ENCODE measurements at regions not wholly inside any gene's neighbourhood (a gene's known extent, or its start where the extent isn't known, plus 50 kb on each side); places are given as distances from the start of the nearest gene placed in this dataset.
"Not testable (repeated sequence)": the region's sequence is repeated elsewhere in the genome, so short reads cannot be mapped to it uniquely, and the experiment has no call there.

DNA sequence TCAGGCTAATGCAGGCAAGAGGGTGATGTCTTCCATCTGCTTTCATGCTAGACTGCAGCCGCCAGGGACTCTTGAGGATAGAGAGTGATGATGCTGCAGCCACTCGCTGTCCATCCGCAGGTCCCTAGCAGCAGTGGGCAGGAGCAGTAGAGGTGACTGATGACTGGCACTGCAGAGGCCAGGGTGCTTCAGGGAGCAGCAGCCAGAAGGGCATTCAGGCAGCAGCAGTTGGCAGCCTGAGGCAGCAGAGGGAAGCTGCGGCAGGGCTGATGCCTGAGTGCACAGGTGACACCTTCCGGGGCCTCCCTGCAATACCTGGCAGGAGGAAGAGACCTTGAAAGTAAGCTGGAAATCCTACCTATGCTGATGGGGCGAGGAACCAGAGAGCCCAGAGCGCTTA, 214.2 kb downstream of the ICOS start:
- H3K27ac ChIP-seq (ENCODE audit: low read depth, low read length), result no peak overlapping the region

DNA sequence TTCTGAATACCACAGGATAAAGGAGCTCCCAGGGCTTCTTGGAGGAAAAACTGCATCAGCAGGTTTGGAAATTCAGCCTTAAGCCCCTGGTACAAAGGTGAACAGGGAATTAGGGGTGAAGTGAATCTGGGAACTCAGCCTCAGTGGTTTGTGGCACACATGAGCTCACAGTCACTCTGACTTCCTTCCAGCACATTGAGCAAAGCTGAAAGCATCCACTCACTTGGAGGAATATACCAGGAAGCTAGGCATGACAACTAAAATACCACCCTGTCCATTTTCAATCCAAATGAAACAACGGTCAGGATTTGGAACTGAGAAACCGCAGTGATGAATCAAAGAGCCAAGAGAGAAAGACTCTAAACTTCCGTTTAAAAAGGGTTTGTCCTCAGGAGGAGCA, 216.1 kb downstream of the ICOS start:
- Histone ChIP-seq H3K4me1 (ENCODE audit: control insufficient read depth in 5 of 5, insufficient read depth in 5 of 5, low read length in 5 of 5) (peaks cover 0 to 10% (median 4%) of the 10 kb centered on the region in 5 donors), H3K27ac (ENCODE audit: low read depth, low read length) (no peak overlapping the region), H3K27me3 (ENCODE audit: control insufficient read depth in 5 of 5, insufficient read depth in 4 of 5, low read length in 5 of 5) (peaks cover 0 to 4% (median 0%) of the 10 kb centered on the region in 5 donors), H3K4me3 (ENCODE audit: low read depth in 1 of 5, low read length in 5 of 5) (no peak overlapping the region), H3K36me3 (ENCODE audit: control insufficient read depth in 5 of 5, insufficient read depth in 5 of 5, low read length in 5 of 5) (no peaks in the 10 kb centered on the region), H3K9ac (ENCODE audit: low read length in 5 of 5) (no peak overlapping the region), H3K9me3 (ENCODE audit: control insufficient read depth in 5 of 5, low read length in 5 of 5) (peaks cover 0 to under 1% (median 0%) of the 10 kb centered on the region in 5 donors)

More for the DNA sequence above, 214.2 kb downstream of the ICOS start:
- Histone ChIP-seq H3K4me1 (ENCODE audit: control insufficient read depth in 5 of 5, insufficient read depth in 5 of 5, low read length in 5 of 5) (peaks cover 0 to 15% (median 8%) of the 10 kb centered on the region in 5 donors), H3K4me3 (ENCODE audit: low read depth in 1 of 5, low read length in 5 of 5) (no peak overlapping the region), H3K9me3 (ENCODE audit: control insufficient read depth in 5 of 5, low read length in 5 of 5) (no peaks in the 10 kb centered on the region), H3K36me3 (ENCODE audit: control insufficient read depth in 5 of 5, insufficient read depth in 5 of 5, low read length in 5 of 5) (no peaks in the 10 kb centered on the region), H3K9ac (ENCODE audit: low read length in 5 of 5) (no peak overlapping the region), H3K27me3 (ENCODE audit: control insufficient read depth in 5 of 5, insufficient read depth in 4 of 5, low read length in 5 of 5) (peaks cover 0 to 4% (median 0%) of the 10 kb centered on the region in 5 donors)

DNA sequence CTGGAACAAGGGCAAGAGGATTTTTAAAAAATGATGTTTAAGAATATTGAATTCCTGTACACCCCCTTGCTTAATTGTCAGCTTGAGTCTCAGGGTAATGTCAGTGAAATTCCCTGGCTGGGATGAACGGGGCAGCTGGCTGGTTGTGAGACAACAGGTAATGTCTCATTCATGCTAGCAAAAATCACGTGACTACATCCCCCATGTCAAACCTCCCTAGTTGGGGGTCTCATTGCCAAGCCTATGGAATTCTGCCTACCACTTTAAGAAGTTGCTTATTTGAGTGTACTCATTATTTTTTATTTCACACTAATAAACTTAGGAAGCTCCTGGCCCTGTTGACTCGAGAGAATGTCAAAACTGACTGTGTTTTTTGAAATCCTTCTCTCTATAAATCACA, 218.3 kb downstream of the ICOS start:
- H3K9ac ChIP-seq (ENCODE audit: low read length in 5 of 5), result no peak overlapping the region
- peaks cover 0 to 5% (median 0%) of the 10 kb centered on the region in 5 donors for H3K9me3 ChIP-seq (ENCODE audit: control insufficient read depth in 5 of 5, low read length in 5 of 5)
- H3K27me3 ChIP-seq (ENCODE audit: control insufficient read depth in 5 of 5, insufficient read depth in 4 of 5, low read length in 5 of 5), result peaks cover 0 to 4% (median 0%) of the 10 kb centered on the region in 5 donors
- H3K4me3 ChIP-seq (ENCODE audit: low read depth in 1 of 5, low read length in 5 of 5), result no peak overlapping the region
- no peak overlapping the region for H3K27ac ChIP-seq (ENCODE audit: low read depth, low read length)
- H3K4me1 ChIP-seq (ENCODE audit: control insufficient read depth in 5 of 5, insufficient read depth in 5 of 5, low read length in 5 of 5), result peaks cover 0 to 10% (median 4%) of the 10 kb centered on the region in 5 donors
- no peaks in the 10 kb centered on the region for H3K36me3 ChIP-seq (ENCODE audit: control insufficient read depth in 5 of 5, insufficient read depth in 5 of 5, low read length in 5 of 5)

DNA sequence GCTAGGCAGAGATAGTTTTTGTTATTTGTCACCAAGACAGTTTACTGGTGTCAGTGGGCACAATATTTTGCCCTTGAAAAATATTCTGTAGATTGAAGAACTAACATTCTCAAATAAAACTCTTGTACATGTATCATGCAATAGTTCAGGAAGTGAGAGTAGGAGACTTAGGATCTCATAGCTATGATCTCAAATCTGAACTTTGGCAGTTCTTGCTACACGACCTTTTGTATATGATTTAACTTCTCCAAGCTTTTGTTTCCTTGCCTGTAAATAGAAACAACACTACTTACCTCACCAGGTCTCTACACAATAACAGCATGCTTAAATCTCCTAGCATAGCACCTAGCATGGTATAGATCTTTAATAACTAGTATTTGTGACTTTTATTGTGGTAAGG, 219.9 kb downstream of the ICOS start:
- peaks cover 0 to 5% (median 0%) of the 10 kb centered on the region in 5 donors for H3K9me3 ChIP-seq (ENCODE audit: control insufficient read depth in 5 of 5, low read length in 5 of 5)
- H3K27ac ChIP-seq (ENCODE audit: low read depth, low read length), result no peak overlapping the region
- no peaks in the 10 kb centered on the region for H3K27me3 ChIP-seq (ENCODE audit: control insufficient read depth in 5 of 5, insufficient read depth in 4 of 5, low read length in 5 of 5)
- H3K36me3 ChIP-seq (ENCODE audit: control insufficient read depth in 5 of 5, insufficient read depth in 5 of 5, low read length in 5 of 5), result no peaks in the 10 kb centered on the region
- peaks cover 0 to 10% (median 4%) of the 10 kb centered on the region in 5 donors for H3K4me1 ChIP-seq (ENCODE audit: control insufficient read depth in 5 of 5, insufficient read depth in 5 of 5, low read length in 5 of 5)
- no peak overlapping the region for H3K9ac ChIP-seq (ENCODE audit: low read length in 5 of 5)
- H3K4me3 ChIP-seq (ENCODE audit: low read depth in 1 of 5, low read length in 5 of 5), result no peak overlapping the region

DNA sequence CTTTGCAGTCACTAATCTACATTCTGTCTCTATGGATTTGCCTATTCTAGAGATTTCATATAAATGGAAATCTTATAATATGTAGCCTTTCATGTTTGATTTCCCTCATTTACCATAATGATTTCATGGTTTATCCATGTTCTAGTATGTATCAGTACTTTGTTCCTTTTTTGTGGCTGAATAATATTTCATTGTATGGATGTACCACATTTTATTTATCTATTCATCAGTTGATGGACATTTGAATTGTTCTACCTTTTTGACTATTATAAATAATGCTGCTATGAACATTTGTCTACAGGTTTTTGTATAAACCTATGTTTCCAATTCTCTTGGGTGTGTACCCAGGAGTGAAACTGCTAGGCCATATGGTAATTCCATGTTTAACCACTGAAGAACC, 221.1 kb downstream of the ICOS start:
- no peaks in the 10 kb centered on the region for H3K36me3 ChIP-seq (ENCODE audit: control insufficient read depth in 5 of 5, insufficient read depth in 5 of 5, low read length in 5 of 5)
- no peaks in the 10 kb centered on the region for H3K27me3 ChIP-seq (ENCODE audit: control insufficient read depth in 5 of 5, insufficient read depth in 4 of 5, low read length in 5 of 5)

DNA sequence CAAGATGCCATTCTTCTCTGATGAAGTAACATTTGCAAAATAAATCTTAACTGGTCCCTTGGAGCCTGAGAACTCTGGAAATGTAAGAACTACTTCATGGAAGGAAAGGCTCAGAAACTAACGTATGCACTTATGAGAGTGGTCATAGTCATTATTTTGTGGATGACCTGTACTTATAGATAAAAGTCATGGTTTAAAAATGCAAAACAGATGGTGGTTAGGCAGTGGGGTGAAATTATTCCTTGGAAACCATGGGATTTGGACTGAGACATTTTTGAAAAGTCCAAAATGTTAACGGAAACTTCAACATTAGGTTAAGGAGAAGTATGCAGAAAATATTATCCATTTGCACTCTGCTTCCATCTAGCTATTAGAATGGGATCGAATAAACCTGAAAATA, 223.0 kb downstream of the ICOS start:
- Histone ChIP-seq H3K4me1 (ENCODE audit: control insufficient read depth in 5 of 5, insufficient read depth in 5 of 5, low read length in 5 of 5) (no peaks in the 10 kb centered on the region), H3K36me3 (ENCODE audit: control insufficient read depth in 5 of 5, insufficient read depth in 5 of 5, low read length in 5 of 5) (no peaks in the 10 kb centered on the region), H3K9me3 (ENCODE audit: control insufficient read depth in 5 of 5, low read length in 5 of 5) (peaks cover 0 to 8% (median 0%) of the 10 kb centered on the region in 5 donors), H3K27ac (ENCODE audit: low read depth, low read length) (no peak overlapping the region), H3K4me3 (ENCODE audit: low read depth in 1 of 5, low read length in 5 of 5) (no peak overlapping the region), H3K27me3 (ENCODE audit: control insufficient read depth in 5 of 5, insufficient read depth in 4 of 5, low read length in 5 of 5) (no peaks in the 10 kb centered on the region), H3K9ac (ENCODE audit: low read length in 5 of 5) (no peak overlapping the region)

More for the DNA sequence above, 221.1 kb downstream of the ICOS start:
- Histone ChIP-seq H3K9ac (ENCODE audit: low read length in 5 of 5) (no peak overlapping the region), H3K4me1 (ENCODE audit: control insufficient read depth in 5 of 5, insufficient read depth in 5 of 5, low read length in 5 of 5) (peaks cover 0 to 1% (median 0%) of the 10 kb centered on the region in 5 donors), H3K27ac (ENCODE audit: low read depth, low read length) (no peak overlapping the region), H3K4me3 (ENCODE audit: low read depth in 1 of 5, low read length in 5 of 5) (no peak overlapping the region), H3K9me3 (ENCODE audit: control insufficient read depth in 5 of 5, low read length in 5 of 5) (peaks cover 0 to 5% (median 0%) of the 10 kb centered on the region in 5 donors)

DNA sequence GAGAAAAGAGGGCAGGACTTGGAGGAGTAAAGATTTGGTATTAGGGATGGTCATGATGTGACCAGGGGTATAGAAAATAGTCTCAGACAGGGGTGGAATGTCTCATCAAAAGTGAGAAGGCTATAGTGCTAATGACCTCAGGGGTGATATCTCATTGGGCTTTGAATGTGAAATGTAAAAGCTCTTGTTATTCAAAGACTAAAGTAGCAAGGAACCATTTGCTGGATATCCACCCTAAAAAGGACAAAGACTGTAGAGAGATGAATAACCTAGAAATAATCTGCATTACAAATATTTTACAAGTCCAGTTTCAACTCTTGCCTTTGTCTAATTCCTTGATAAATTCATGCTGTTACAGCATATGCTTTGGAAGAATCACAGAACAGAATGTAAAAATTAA, 224.4 kb downstream of the ICOS start:
- Histone ChIP-seq H3K4me1 (ENCODE audit: control insufficient read depth in 5 of 5, insufficient read depth in 5 of 5, low read length in 5 of 5) (no peaks in the 10 kb centered on the region), H3K27ac (ENCODE audit: low read depth, low read length) (no peak overlapping the region), H3K9me3 (ENCODE audit: control insufficient read depth in 5 of 5, low read length in 5 of 5) (peaks cover 0 to 8% (median 0%) of the 10 kb centered on the region in 5 donors), H3K27me3 (ENCODE audit: control insufficient read depth in 5 of 5, insufficient read depth in 4 of 5, low read length in 5 of 5) (no peaks in the 10 kb centered on the region), H3K4me3 (ENCODE audit: low read depth in 1 of 5, low read length in 5 of 5) (no peak overlapping the region), H3K36me3 (ENCODE audit: control insufficient read depth in 5 of 5, insufficient read depth in 5 of 5, low read length in 5 of 5) (no peaks in the 10 kb centered on the region), H3K9ac (ENCODE audit: low read length in 5 of 5) (no peak overlapping the region)

DNA sequence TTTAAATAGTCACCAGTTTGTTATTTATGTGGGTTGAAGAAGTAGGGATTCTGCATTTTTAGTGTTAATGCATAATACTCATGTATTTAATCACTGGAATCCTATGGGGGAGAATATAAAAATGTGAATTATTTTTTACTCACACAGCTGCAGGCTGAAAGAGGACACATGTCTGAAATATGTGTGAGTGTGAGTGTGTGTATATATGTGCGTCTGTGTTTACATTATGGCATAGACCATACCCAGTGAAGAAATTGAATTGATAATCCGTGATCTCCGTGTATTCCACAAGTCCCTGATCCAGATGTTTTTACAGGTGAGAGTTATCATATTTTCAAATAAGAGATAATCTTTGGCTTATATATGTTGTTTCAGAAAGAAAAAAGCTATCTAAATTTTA, 225.3 kb downstream of the ICOS start:
- Histone ChIP-seq H3K4me3 (ENCODE audit: low read depth in 1 of 5, low read length in 5 of 5) (no peak overlapping the region), H3K36me3 (ENCODE audit: control insufficient read depth in 5 of 5, insufficient read depth in 5 of 5, low read length in 5 of 5) (no peaks in the 10 kb centered on the region), H3K4me1 (ENCODE audit: control insufficient read depth in 5 of 5, insufficient read depth in 5 of 5, low read length in 5 of 5) (no peaks in the 10 kb centered on the region), H3K27me3 (ENCODE audit: control insufficient read depth in 5 of 5, insufficient read depth in 4 of 5, low read length in 5 of 5) (no peaks in the 10 kb centered on the region), H3K27ac (ENCODE audit: low read depth, low read length) (no peak overlapping the region), H3K9me3 (ENCODE audit: control insufficient read depth in 5 of 5, low read length in 5 of 5) (peaks cover 0 to 8% (median 0%) of the 10 kb centered on the region in 5 donors), H3K9ac (ENCODE audit: low read length in 5 of 5) (no peak overlapping the region)

DNA sequence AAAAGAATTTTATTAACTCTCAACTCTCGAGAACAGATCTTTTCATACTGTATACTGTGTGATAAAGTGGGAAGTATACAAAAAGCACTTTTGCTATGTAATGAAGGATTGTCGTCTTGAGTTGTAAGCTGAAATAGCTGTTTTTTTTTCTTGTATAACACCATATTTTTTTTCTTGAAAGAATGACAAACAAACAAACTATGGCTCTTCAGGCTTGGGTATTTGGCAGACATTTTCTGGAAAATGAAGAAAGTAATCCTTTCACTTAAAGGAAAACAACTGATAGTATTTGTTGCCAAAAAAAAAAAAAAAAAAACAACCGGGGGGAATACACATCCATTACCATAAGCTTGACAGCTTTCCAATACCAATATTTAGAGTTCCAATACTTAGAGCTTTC, 230.4 kb downstream of the ICOS start:
- no peaks in the 10 kb centered on the region for H3K36me3 ChIP-seq (ENCODE audit: control insufficient read depth in 5 of 5, insufficient read depth in 5 of 5, low read length in 5 of 5)
- peaks cover 0 to 1% (median 0%) of the 10 kb centered on the region in 5 donors for H3K27me3 ChIP-seq (ENCODE audit: control insufficient read depth in 5 of 5, insufficient read depth in 4 of 5, low read length in 5 of 5)
- H3K4me3 ChIP-seq (ENCODE audit: low read depth in 1 of 5, low read length in 5 of 5), result no peak overlapping the region
- no peak overlapping the region for H3K9ac ChIP-seq (ENCODE audit: low read length in 5 of 5)
- H3K9me3 ChIP-seq (ENCODE audit: control insufficient read depth in 5 of 5, low read length in 5 of 5), result peaks cover 0 to 3% (median 0%) of the 10 kb centered on the region in 5 donors
- no peaks in the 10 kb centered on the region for H3K4me1 ChIP-seq (ENCODE audit: control insufficient read depth in 5 of 5, insufficient read depth in 5 of 5, low read length in 5 of 5)
- H3K27ac ChIP-seq (ENCODE audit: low read depth, low read length), result no peak overlapping the region

DNA sequence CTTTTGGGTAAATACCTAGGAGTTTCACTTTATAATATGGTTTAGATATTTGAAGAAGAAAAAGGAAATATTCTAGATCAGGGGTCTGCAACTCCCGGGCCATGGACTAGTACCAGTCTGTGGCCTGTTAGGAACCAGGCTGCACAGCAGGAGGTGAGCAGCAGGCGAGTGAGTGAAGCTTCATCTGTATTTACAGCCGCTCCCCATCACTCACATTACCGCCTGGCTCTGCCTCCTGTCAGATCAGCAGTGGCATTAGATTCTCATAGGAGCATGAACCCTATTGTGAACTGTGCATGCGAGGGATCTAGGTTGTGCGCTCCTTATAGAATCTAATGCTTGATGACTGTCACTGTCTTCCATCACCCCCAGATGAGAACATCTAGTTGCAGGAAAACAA, 231.1 kb downstream of the ICOS start:
- not testable (repeated sequence) for H3K27me3 ChIP-seq (ENCODE audit: control insufficient read depth in 5 of 5, insufficient read depth in 4 of 5, low read length in 5 of 5); H3K4me1 ChIP-seq (ENCODE audit: control insufficient read depth in 5 of 5, insufficient read depth in 5 of 5, low read length in 5 of 5); H3K36me3 ChIP-seq (ENCODE audit: control insufficient read depth in 5 of 5, insufficient read depth in 5 of 5, low read length in 5 of 5); H3K4me3 ChIP-seq (ENCODE audit: low read depth in 1 of 5, low read length in 5 of 5); H3K27ac ChIP-seq (ENCODE audit: low read depth, low read length); H3K9ac ChIP-seq (ENCODE audit: low read length in 5 of 5); H3K9me3 ChIP-seq (ENCODE audit: control insufficient read depth in 5 of 5, low read length in 5 of 5)

DNA sequence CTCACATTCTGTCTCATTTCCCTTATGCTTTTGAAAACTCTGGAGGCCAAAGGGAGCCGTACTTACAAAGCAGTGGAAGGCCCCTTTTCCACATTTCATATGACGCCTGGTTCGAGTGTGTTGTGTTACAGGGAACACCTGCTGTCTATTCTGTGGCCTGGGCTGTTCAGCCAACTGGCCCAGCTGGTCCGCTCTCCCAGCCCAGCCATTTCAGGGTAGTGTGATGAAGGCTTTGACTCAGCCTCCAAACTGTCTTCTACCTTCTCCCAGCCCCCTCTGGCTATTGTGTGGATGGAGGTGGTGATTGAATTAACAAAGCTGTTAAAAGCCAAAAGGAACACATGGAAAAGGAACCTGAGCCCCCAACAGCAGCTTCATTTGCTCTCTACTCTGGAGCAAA, 233.8 kb downstream of the ICOS start:
- Histone ChIP-seq H3K4me3 (ENCODE audit: low read depth in 1 of 5, low read length in 5 of 5) (no peak overlapping the region), H3K36me3 (ENCODE audit: control insufficient read depth in 5 of 5, insufficient read depth in 5 of 5, low read length in 5 of 5) (no peaks in the 10 kb centered on the region), H3K4me1 (ENCODE audit: control insufficient read depth in 5 of 5, insufficient read depth in 5 of 5, low read length in 5 of 5) (peaks cover 0 to 14% (median 0%) of the 10 kb centered on the region in 5 donors), H3K9ac (ENCODE audit: low read length in 5 of 5) (no peak overlapping the region), H3K27me3 (ENCODE audit: control insufficient read depth in 5 of 5, insufficient read depth in 4 of 5, low read length in 5 of 5) (peaks cover 0 to 3% (median 0%) of the 10 kb centered on the region in 5 donors), H3K27ac (ENCODE audit: low read depth, low read length) (no peak overlapping the region), H3K9me3 (ENCODE audit: control insufficient read depth in 5 of 5, low read length in 5 of 5) (no peaks in the 10 kb centered on the region)
